ENCODE measurements at regions not wholly inside any gene's neighbourhood (a gene's known extent, or its start where the extent isn't known, plus 50 kb on each side); places are given as distances from the start of the nearest gene placed in this dataset.
"Not testable (repeated sequence)": the region's sequence is repeated elsewhere in the genome, so short reads cannot be mapped to it uniquely, and the experiment has no call there.

- DNase-seq (no peak), ATAC-seq (no peak)
- Mint-ChIP-seq H3K36me3 (peaks cover 6% of the 10 kb centered on the region), H3K9me3 (ENCODE audit: low read depth) (peaks cover 2% of the 10 kb centered on the region), H3K4me3 (no peak overlapping the region), H3K27ac (no peak overlapping the region), H3K4me1 (peaks cover 3% of the 10 kb centered on the region), H3K27me3 (peaks cover 13% of the 10 kb centered on the region)
- CTCF ChIA-PET, result no interaction called here
Measured at GRCh38 chr10:7108141-7108540, 302.7 kb downstream of the SFMBT2 start.

GRCh38 chr10:7107285-7107684 lies 303.5 kb downstream of the SFMBT2 start:
- no peak for DNase-seq
- Mint-ChIP-seq H3K4me3 (no peak overlapping the region), H3K36me3 (peaks cover 6% of the 10 kb centered on the region), H3K4me1 (peaks cover 3% of the 10 kb centered on the region), H3K27me3 (peaks cover 7% of the 10 kb centered on the region), H3K27ac (no peak overlapping the region), H3K9me3 (ENCODE audit: low read depth) (peaks cover 2% of the 10 kb centered on the region)
- no peak for ATAC-seq
- CTCF ChIA-PET, result no interaction called here

GRCh38 chr10:7104379-7104778 lies 306.5 kb downstream of the SFMBT2 start:
- H3K27ac Mint-ChIP-seq; H3K4me1 Mint-ChIP-seq; H3K27me3 Mint-ChIP-seq; ATAC-seq; DNase-seq; H3K36me3 Mint-ChIP-seq; H3K4me3 Mint-ChIP-seq; H3K9me3 Mint-ChIP-seq (ENCODE audit: low read depth); CTCF ChIA-PET: not testable (repeated sequence)

DNA sequence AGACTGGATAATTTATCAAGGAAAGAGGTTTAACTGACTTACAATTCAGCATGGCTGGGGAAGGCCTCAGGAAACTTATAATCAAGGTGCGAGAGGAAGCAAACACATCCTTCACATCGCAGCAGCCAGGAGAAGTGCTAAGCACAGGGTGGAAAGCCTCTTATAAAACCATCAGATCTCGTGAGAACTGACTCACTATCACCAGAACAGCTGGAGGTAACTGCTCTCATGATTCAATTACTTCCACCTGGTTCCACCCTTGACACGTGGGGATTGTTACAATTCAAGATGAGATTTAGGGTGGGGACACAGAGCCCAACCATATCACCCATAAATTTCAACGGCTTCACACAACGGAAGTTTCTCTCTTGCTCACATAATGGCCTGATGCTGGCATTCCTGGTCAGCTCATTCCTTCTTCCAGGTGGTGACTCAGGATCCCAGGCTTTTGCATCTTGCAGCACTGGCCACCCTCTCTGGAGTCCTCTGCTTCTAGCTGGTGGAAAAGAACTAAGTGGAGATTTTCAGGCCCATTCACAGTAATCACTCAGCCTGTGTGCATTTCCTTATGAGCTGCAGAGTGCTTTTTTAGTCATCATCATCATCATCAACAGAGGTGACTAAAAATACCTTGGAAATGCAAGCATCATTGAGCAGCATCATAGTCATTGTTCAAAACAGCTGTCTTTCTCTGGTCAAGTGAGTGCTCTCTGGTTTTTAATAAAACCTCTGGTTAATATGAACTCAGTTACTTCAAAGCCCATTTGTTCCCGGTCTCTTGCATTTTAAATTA lies 308.1 kb downstream of the SFMBT2 start:
- Mint-ChIP-seq H3K9me3 (ENCODE audit: low read depth) (no peaks in the 10 kb centered on the region), H3K27ac (no peak overlapping the region), H3K27me3 (peaks cover 2% of the 10 kb centered on the region), H3K4me3 (no peak overlapping the region), H3K36me3 (peaks cover 4% of the 10 kb centered on the region), H3K4me1 (peaks cover 3% of the 10 kb centered on the region)
- CTCF ChIA-PET, result interaction anchor here (1.9 to 2.2 kb wide), 2 partner anchors 18 to 183 kb away, joined by 7 to 12 read pairs; no protein-coding TSS in a partner anchor
- ATAC-seq (no peak), DNase-seq (no peak)

- Mint-ChIP-seq H3K4me3 (no peak overlapping the region), H3K36me3 (peaks cover 4% of the 10 kb centered on the region), H3K27me3 (peaks cover 2% of the 10 kb centered on the region), H3K4me1 (peaks cover under 1% of the 10 kb centered on the region), H3K9me3 (ENCODE audit: low read depth) (no peaks in the 10 kb centered on the region), H3K27ac (no peak overlapping the region)
- CTCF ChIA-PET, result interaction anchor here (1.9 to 2.2 kb wide), 2 partner anchors 19 to 183 kb away, joined by 7 to 12 read pairs; no protein-coding TSS in a partner anchor
- no peak for DNase-seq
- no peak for ATAC-seq
Measured at GRCh38 chr10:7102084-7102483, 308.8 kb downstream of the SFMBT2 start.

DNA sequence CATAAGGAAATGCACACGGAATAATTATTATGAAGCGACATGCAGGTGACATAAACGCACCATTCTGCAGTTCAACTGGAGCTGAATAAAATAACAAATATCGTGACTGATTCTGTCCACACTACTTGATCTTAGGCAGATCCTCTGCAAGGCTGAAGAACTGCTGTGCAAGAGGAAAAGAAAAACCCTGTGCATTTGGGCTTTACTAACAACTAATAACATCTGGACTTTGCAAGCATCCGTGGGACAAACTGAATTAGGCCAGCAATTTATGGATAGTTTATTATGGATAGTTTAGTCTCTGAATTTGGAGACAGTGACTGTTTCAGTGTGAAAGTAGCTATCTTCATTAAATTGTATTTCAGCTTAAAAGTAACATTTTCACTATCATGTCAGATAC lies 309.4 kb downstream of the SFMBT2 start:
- CTCF ChIA-PET, result interaction anchor here (2.2 kb wide), 1 partner anchor 20 kb away, joined by 7 read pairs; no protein-coding TSS in a partner anchor
- no peaks in the 10 kb centered on the region for H3K9me3 Mint-ChIP-seq (ENCODE audit: low read depth)
- peaks cover 4% of the 10 kb centered on the region for H3K36me3 Mint-ChIP-seq
- H3K27me3 Mint-ChIP-seq, result peaks cover 2% of the 10 kb centered on the region
- no peak for DNase-seq
- no peak overlapping the region for H3K27ac Mint-ChIP-seq
- H3K4me1 Mint-ChIP-seq, result no peaks in the 10 kb centered on the region
- H3K4me3 Mint-ChIP-seq, result no peak overlapping the region
- ATAC-seq, result no peak

DNA sequence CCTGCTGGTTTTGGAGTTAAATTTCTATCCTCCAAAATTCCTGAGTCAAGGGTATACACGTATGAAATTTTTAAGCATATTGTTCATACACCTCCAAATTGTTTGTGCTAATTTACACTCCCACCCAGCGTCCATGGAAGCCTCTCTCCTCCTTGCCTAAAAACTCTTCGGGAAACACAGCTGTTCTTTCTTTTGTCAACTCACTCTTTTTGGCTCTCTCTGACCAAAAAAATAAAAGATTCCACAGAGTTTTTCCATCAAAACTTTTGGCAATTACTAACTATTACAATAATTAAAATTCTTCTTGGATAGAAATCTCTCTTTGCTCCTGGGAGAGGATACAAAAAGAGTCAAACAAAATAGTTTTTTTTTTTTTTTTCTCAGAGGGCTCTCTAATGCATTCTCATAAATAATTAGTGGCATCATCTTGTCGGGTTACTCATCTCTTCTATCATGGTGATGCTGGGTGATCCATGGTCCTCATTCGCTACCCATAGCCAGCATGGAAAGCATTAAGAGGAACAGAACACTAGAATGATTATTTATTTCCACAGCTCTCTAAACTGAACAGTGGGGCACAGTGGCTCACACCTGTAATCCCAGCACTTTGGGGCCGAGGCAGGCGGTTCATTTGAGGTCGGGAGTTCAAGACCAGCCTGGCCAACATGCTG lies 310.7 kb downstream of the SFMBT2 start:
- no peaks in the 10 kb centered on the region for H3K4me1 Mint-ChIP-seq
- CTCF ChIA-PET, result interaction anchor here (1.3 kb wide), 1 partner anchor 14 kb away, joined by 3 read pairs; no protein-coding TSS in a partner anchor
- H3K9me3 Mint-ChIP-seq (ENCODE audit: low read depth), result no peaks in the 10 kb centered on the region
- DNase-seq, result no peak
- ATAC-seq, result no peak
- no peak overlapping the region for H3K4me3 Mint-ChIP-seq
- H3K36me3 Mint-ChIP-seq, result peaks cover 4% of the 10 kb centered on the region
- H3K27me3 Mint-ChIP-seq, result peaks cover 5% of the 10 kb centered on the region
- H3K27ac Mint-ChIP-seq, result no peak overlapping the region

GRCh38 chr10:7098160-7098762 lies 312.6 kb downstream of the SFMBT2 start:
- no peak for DNase-seq
- no peaks in the 10 kb centered on the region for H3K9me3 Mint-ChIP-seq (ENCODE audit: low read depth)
- no peak overlapping the region for H3K4me3 Mint-ChIP-seq
- H3K36me3 Mint-ChIP-seq, result no peaks in the 10 kb centered on the region
- CTCF ChIA-PET, result no interaction called here
- no peak overlapping the region for H3K27ac Mint-ChIP-seq
- ATAC-seq, result no peak
- no peaks in the 10 kb centered on the region for H3K4me1 Mint-ChIP-seq
- peaks cover 4% of the 10 kb centered on the region for H3K27me3 Mint-ChIP-seq

DNA sequence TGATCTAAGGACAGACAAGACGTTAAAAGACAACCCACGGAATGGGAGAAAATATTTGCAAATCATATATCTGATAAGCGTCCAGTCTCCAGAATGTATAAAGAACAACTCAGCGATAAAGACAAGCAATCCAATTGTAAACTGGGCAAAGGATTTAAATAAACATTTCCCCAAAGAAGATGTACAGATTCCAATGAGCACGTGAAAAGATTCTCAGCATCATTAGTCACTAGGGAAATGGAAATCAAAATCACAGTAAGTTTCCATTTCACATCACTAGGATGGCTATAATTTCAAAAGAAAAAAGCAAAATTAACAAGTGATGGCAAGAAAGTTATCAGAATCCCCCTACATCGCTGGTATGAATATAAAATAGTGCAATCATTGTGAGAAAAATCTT lies 316.1 kb downstream of the SFMBT2 start:
- Mint-ChIP-seq H3K9me3 (ENCODE audit: low read depth) (no peaks in the 10 kb centered on the region), H3K27ac (no peak overlapping the region), H3K4me3 (no peak overlapping the region), H3K36me3 (peaks cover 1% of the 10 kb centered on the region), H3K27me3 (peaks cover 4% of the 10 kb centered on the region), H3K4me1 (peaks cover 6% of the 10 kb centered on the region)
- ATAC-seq (no peak), DNase-seq (no peak)
- CTCF ChIA-PET, result no interaction called here

- DNase-seq, result no peak
- Mint-ChIP-seq H3K36me3 (peaks cover 1% of the 10 kb centered on the region), H3K27me3 (peaks cover 4% of the 10 kb centered on the region), H3K4me3 (no peak overlapping the region), H3K9me3 (ENCODE audit: low read depth) (no peaks in the 10 kb centered on the region), H3K4me1 (peaks cover 6% of the 10 kb centered on the region), H3K27ac (no peak overlapping the region)
- CTCF ChIA-PET, result interaction anchor here (1.2 to 1.4 kb wide), 2 partner anchors 9 to 317 kb away, joined by 3 read pairs; partner anchors contain the start of gene SFMBT2
- no peak for ATAC-seq
Measured at GRCh38 chr10:7093368-7093767, 317.5 kb downstream of the SFMBT2 start.

DNA sequence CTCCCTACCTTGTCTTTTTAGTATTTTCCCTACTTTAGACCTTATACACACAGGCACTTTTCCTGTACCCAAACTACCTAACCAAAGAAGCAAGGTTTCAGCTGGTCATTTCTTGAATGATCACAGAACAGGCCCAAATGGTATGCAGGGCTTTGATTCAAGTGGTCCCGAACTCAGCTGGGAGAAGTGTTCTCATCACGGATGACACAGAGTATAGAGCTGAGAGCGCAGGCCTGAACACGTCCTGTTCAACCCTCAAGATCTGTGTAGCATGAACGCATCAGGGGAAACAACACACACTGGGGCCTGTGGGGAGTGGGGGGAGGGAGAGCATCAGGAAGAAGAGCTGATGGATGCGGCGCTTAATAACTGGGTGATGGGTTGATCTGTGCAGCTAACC lies 318.2 kb downstream of the SFMBT2 start:
- no peak overlapping the region for H3K27ac Mint-ChIP-seq
- H3K4me1 Mint-ChIP-seq, result peaks cover 6% of the 10 kb centered on the region
- DNase-seq (no peak), ATAC-seq (no peak)
- peaks cover 4% of the 10 kb centered on the region for H3K27me3 Mint-ChIP-seq
- CTCF ChIA-PET, result interaction anchor here (1.2 to 1.4 kb wide), 2 partner anchors 8 to 318 kb away, joined by 3 read pairs; partner anchors contain the start of gene SFMBT2
- peaks cover 1% of the 10 kb centered on the region for H3K36me3 Mint-ChIP-seq
- H3K4me3 Mint-ChIP-seq, result no peak overlapping the region
- H3K9me3 Mint-ChIP-seq (ENCODE audit: low read depth), result no peaks in the 10 kb centered on the region

- H3K36me3 Mint-ChIP-seq, result peaks cover 1% of the 10 kb centered on the region
Measured at GRCh38 chr10:7090529-7090928, 320.3 kb downstream of the SFMBT2 start.

GRCh38 chr10:7085913-7086589 lies 324.8 kb downstream of the SFMBT2 start:
- Mint-ChIP-seq H3K9me3 (ENCODE audit: low read depth) (no peaks in the 10 kb centered on the region), H3K27ac (no peak overlapping the region), H3K4me3 (no peak overlapping the region), H3K4me1 (peaks cover 6% of the 10 kb centered on the region), H3K27me3 (peaks cover 43% of the 10 kb centered on the region), H3K36me3 (no peaks in the 10 kb centered on the region)
- DNase-seq (no peak), ATAC-seq (no peak)
- CTCF ChIA-PET, result interaction anchor here (1.2 to 2.3 kb wide), 4 partner anchors 13 to 324 kb away, joined by 3 to 9 read pairs (median 4); partner anchors contain the start of gene SFMBT2

More at GRCh38 chr10:7090529-7090928, 320.3 kb downstream of the SFMBT2 start:
- H3K9me3 Mint-ChIP-seq (ENCODE audit: low read depth), result no peaks in the 10 kb centered on the region
- H3K27ac Mint-ChIP-seq, result no peak overlapping the region
- H3K4me1 Mint-ChIP-seq, result peaks cover 6% of the 10 kb centered on the region
- CTCF ChIA-PET, result no interaction called here
- ATAC-seq (no peak), DNase-seq (no peak)
- no peak overlapping the region for H3K4me3 Mint-ChIP-seq
- H3K27me3 Mint-ChIP-seq, result peaks cover 8% of the 10 kb centered on the region

Measured in activated CD8-positive, alpha-beta memory T cell treated with anti-CD3 and anti-CD28 coated beads, Interleukin-2, amount 10 ng/mL, durations not matched to agents 7 days and 5 days (primary cell).